WTC11 (cell line): ENCODE measurements at regions not wholly inside any gene's neighbourhood (a gene's known extent, or its start where the extent isn't known, plus 50 kb on each side); places are given as distances from the start of the nearest gene placed in this dataset.

Experiments used
- ATAC-seq: fragments of 200-7000 bp; cut with Tn5 transposase; 2 replicates; pipeline ENCODE4 v1.10.0; 2021; ENCODE audit warnings: mild to moderate bottlenecking, moderate library complexity
- CTCF ChIA-PET: fragments of 300-600 bp; sonication (Branson Sonifier 250); formaldehyde crosslinking; loops from one replicate; lab custom pipeline; 2021; ENCODE audit warnings: antibody characterized with exemption; lab: Charles Lee
- POLR2A ChIA-PET: fragments of 350-600 bp; sonication (Branson Sonifier 250); formaldehyde crosslinking; loops from one replicate; lab custom pipeline; 2021; ENCODE audit warnings: antibody characterized with exemption; lab: Charles Lee
- DNase-seq: peaks from one replicate; pipeline ENCODE4 v3.0.0; 2021; ENCODE audit warnings: low spot score
- H3K27ac Mint-ChIP-seq: 2 replicates; pipeline ENCODE4 v1.8.0; 2021; ENCODE audit warnings: mixed read lengths
- H3K27me3 Mint-ChIP-seq: 2 replicates; pipeline ENCODE4 v1.8.0; 2021; ENCODE audit warnings: low read depth, mild to moderate bottlenecking, moderate library complexity, mixed read lengths
- H3K36me3 Mint-ChIP-seq: 2 replicates; pipeline ENCODE4 v1.8.0; 2021; ENCODE audit warnings: mixed read lengths
- H3K4me1 Mint-ChIP-seq: 2 replicates; pipeline ENCODE4 v1.8.0; 2022; ENCODE audit warnings: mixed read lengths
- H3K4me3 Mint-ChIP-seq: 2 replicates; pipeline ENCODE4 v1.8.0; 2021; ENCODE audit warnings: mild to moderate bottlenecking, moderate library complexity, mixed read lengths
- H3K9me3 Mint-ChIP-seq: 2 replicates; pipeline ENCODE4 v1.8.0; 2021; ENCODE audit warnings: mixed read lengths
- AFF4 ChIP-seq: sonication (generic); formaldehyde crosslinking; IDR thresholded peaks from 2 replicates; pipeline ENCODE4 v1.8.1; 2023; ENCODE audit warnings: mild to moderate bottlenecking, missing genetic modification reagents, borderline replicate concordance
- ARID4B ChIP-seq: sonication (generic); formaldehyde crosslinking; IDR thresholded peaks from 2 replicates; pipeline ENCODE4 v1.8.0; 2023; ENCODE audit warnings: missing genetic modification reagents, mild to moderate bottlenecking, borderline replicate concordance
- ATF2 ChIP-seq: sonication (generic); formaldehyde crosslinking; IDR thresholded peaks from 2 replicates; pipeline ENCODE4 v1.8.1; 2022; ENCODE audit warnings: low read depth, missing genetic modification reagents, borderline replicate concordance
- OVOL2 ChIP-seq: fragments of 250-450 bp; sonication (Bioruptor Pico); IDR thresholded peaks from 2 replicates; pipeline ENCODE4 v1.9.0; 2021; ENCODE audit warnings: mild to moderate bottlenecking, borderline replicate concordance
- PREB ChIP-seq: sonication (generic); formaldehyde crosslinking; IDR thresholded peaks from 2 replicates; pipeline ENCODE4 v1.8.1; 2022; ENCODE audit warnings: mild to moderate bottlenecking, missing genetic modification reagents, moderate library complexity, borderline replicate concordance
- TEAD1 ChIP-seq: sonication (generic); formaldehyde crosslinking; IDR thresholded peaks from 2 replicates; pipeline ENCODE4 v1.8.0; 2022; ENCODE audit warnings: mild to moderate bottlenecking, missing genetic modification reagents
- USF1 ChIP-seq: sonication (generic); formaldehyde crosslinking; IDR thresholded peaks from 2 replicates; pipeline ENCODE4 v1.8.0; 2022; ENCODE audit warnings: mild to moderate bottlenecking, missing genetic modification reagents
- ZNF232 ChIP-seq: sonication (generic); formaldehyde crosslinking; IDR thresholded peaks from 2 replicates; pipeline ENCODE4 v1.8.0; 2022; ENCODE audit warnings: mild to moderate bottlenecking, missing genetic modification reagents
- ZNF416 ChIP-seq: fragments of 250-450 bp; sonication (Bioruptor Pico); IDR thresholded peaks from 2 replicates; pipeline ENCODE4 v1.9.0; 2021; ENCODE audit warnings: mild to moderate bottlenecking, inconsistent platforms
- ZNF671 ChIP-seq: fragments of 250-450 bp; sonication (Bioruptor Pico); IDR thresholded peaks from 2 replicates; pipeline ENCODE4 v1.8.0; 2021; ENCODE audit warnings: mild to moderate bottlenecking
- TF ChIP-seq, protein P1 (sequence below): sonication (generic); formaldehyde crosslinking; conservative IDR thresholded peaks from 2 replicates; pipeline ENCODE4 v1.8.1; 2023; ENCODE audit warnings: mild to moderate bottlenecking, low read depth, missing genetic modification reagents, moderate library complexity
- TF ChIP-seq, protein P2 (sequence below): fragments of 200-600 bp; IDR thresholded peaks from 2 replicates; pipeline ENCODE4 v1.8.0; 2022; ENCODE audit warnings: antibody characterized with exemption

- no peak for TF ChIP-seq ARID4B (CRISPR knock-in tag)
- TF ChIP-seq TEAD1 (CRISPR knock-in tag), result no peak
- TF ChIP-seq, protein P1, sequence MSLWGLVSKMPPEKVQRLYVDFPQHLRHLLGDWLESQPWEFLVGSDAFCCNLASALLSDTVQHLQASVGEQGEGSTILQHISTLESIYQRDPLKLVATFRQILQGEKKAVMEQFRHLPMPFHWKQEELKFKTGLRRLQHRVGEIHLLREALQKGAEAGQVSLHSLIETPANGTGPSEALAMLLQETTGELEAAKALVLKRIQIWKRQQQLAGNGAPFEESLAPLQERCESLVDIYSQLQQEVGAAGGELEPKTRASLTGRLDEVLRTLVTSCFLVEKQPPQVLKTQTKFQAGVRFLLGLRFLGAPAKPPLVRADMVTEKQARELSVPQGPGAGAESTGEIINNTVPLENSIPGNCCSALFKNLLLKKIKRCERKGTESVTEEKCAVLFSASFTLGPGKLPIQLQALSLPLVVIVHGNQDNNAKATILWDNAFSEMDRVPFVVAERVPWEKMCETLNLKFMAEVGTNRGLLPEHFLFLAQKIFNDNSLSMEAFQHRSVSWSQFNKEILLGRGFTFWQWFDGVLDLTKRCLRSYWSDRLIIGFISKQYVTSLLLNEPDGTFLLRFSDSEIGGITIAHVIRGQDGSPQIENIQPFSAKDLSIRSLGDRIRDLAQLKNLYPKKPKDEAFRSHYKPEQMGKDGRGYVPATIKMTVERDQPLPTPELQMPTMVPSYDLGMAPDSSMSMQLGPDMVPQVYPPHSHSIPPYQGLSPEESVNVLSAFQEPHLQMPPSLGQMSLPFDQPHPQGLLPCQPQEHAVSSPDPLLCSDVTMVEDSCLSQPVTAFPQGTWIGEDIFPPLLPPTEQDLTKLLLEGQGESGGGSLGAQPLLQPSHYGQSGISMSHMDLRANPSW (CRISPR knock-in tag), result no peak
- no peak for TF ChIP-seq ZNF416
- no peak for TF ChIP-seq OVOL2
- TF ChIP-seq PREB (CRISPR knock-in tag), result no peak
- TF ChIP-seq ZNF671, result no peak
Observed at GRCh38 chr3:160154033-160154432, 71.2 kb upstream of the C3orf80 start (continued).

DNA sequence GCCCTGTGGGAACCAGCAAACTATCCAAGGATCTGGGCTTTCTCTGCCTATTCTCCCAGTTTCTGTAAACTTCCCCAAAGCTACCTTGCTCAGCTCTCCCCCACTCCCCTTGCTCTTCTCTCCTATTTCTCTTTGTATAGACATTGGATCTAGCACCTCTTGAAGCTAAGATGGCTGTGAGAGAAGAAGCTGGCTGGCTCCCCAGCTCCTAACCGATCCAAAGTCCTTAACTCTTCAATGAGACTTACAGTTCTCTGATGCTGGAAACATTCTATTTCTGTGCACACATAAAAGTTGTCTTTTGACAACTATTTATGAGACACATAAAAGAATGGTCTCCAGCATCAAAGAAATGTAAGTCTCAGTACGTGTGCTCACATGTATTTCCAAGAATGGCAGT, 70.6 kb upstream of the C3orf80 start:
- no peaks in the 10 kb centered on the region for H3K36me3 Mint-ChIP-seq
- ATAC-seq (no peak), DNase-seq (no peak)
- no peak overlapping the region for H3K4me3 Mint-ChIP-seq
- no peak overlapping the region for H3K27ac Mint-ChIP-seq
- no peaks in the 10 kb centered on the region for H3K27me3 Mint-ChIP-seq
- ChIA-PET POLR2A (no interaction called here), CTCF (no interaction called here)
- peaks cover 10% of the 10 kb centered on the region; the same call in 1 of the 2 replicates for H3K4me1 Mint-ChIP-seq
- no peaks in the 10 kb centered on the region for H3K9me3 Mint-ChIP-seq
- TF ChIP-seq ZNF232 (no peak), USF1 (CRISPR knock-in tag) (no peak), AFF4 (CRISPR knock-in tag) (no peak), PREB (CRISPR knock-in tag) (no peak), ARID4B (CRISPR knock-in tag) (no peak), ATF2 (no peak)
- TF ChIP-seq, protein P2, sequence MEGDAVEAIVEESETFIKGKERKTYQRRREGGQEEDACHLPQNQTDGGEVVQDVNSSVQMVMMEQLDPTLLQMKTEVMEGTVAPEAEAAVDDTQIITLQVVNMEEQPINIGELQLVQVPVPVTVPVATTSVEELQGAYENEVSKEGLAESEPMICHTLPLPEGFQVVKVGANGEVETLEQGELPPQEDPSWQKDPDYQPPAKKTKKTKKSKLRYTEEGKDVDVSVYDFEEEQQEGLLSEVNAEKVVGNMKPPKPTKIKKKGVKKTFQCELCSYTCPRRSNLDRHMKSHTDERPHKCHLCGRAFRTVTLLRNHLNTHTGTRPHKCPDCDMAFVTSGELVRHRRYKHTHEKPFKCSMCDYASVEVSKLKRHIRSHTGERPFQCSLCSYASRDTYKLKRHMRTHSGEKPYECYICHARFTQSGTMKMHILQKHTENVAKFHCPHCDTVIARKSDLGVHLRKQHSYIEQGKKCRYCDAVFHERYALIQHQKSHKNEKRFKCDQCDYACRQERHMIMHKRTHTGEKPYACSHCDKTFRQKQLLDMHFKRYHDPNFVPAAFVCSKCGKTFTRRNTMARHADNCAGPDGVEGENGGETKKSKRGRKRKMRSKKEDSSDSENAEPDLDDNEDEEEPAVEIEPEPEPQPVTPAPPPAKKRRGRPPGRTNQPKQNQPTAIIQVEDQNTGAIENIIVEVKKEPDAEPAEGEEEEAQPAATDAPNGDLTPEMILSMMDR, result no peak
